Vagina (tissue), 2 donors: ENCODE measurements at regions not wholly inside any gene's neighbourhood (a gene's known extent, or its start where the extent isn't known, plus 50 kb on each side); places are given as distances from the start of the nearest gene placed in this dataset.

Experiments used
- DNase-seq, 2 donors: peaks; one replicate each; pipeline ENCODE4 v3.0.0-alpha.2; 2017; ENCODE audit errors: extremely low spot score in 2 of 2
- H3K27ac ChIP-seq: fragments of 200-600 bp; sonication (generic); one replicate; pipeline ENCODE4 v1.5.1; 2019
- H3K27me3 ChIP-seq: fragments of 200-600 bp; sonication (generic); one replicate; pipeline ENCODE4 v1.5.1; 2019
- H3K36me3 ChIP-seq, 2 donors: fragments of 200-600 bp; sonication (generic); one replicate each; pipeline ENCODE4 v1.5.1; 2017 to 2019
- H3K4me1 ChIP-seq: fragments of 200-600 bp; sonication (generic); one replicate; pipeline ENCODE4 v1.5.1; 2019
- H3K4me3 ChIP-seq, 2 donors: fragments of 200-600 bp; sonication (generic); 1 replicate in 1 of 2; 2 replicates in 1 of 2; pipeline ENCODE4 v1.5.1; 2016 to 2019
- H3K9me3 ChIP-seq: fragments of 200-600 bp; sonication (generic); one replicate; pipeline ENCODE4 v1.5.1; 2019
- POLR2A ChIP-seq, 2 donors: fragments of 450-650 bp; IDR thresholded peaks; one replicate each; pipeline ENCODE4 v1.6.1; 2017; ENCODE audit warnings: antibody characterized with exemption in 2 of 2, mild to moderate bottlenecking in 2 of 2, moderate library complexity in 2 of 2
- POLR2AphosphoS5 ChIP-seq, 2 donors: sonication (generic); formaldehyde crosslinking; IDR thresholded peaks; one replicate each; pipeline ENCODE4 v1.9.0; 2017; ENCODE audit warnings: antibody characterized with exemption in 2 of 2, mild to moderate bottlenecking in 2 of 2, low read depth in 1 of 2; ENCODE audit not compliant: insufficient read depth in 1 of 2
- intact Hi-C: fragments of 100-400 bp; cut with DNase I; formaldehyde crosslinking; loops from one replicate; pipeline ENCODE4 v1.15.1; 2023
- TF ChIP-seq, protein P1 (sequence below), 3 experiments: fragments of 450-650 bp in 2 of 3; fragments of 200-600 bp in 1 of 3; sonication (generic) in 1 of 3; IDR thresholded peaks; one replicate each; pipeline ENCODE4 v1.5.1; 2017 to 2019; ENCODE audit warnings: antibody characterized with exemption in 3 of 3, mild to moderate bottlenecking in 2 of 3, moderate library complexity in 2 of 3

DNA sequence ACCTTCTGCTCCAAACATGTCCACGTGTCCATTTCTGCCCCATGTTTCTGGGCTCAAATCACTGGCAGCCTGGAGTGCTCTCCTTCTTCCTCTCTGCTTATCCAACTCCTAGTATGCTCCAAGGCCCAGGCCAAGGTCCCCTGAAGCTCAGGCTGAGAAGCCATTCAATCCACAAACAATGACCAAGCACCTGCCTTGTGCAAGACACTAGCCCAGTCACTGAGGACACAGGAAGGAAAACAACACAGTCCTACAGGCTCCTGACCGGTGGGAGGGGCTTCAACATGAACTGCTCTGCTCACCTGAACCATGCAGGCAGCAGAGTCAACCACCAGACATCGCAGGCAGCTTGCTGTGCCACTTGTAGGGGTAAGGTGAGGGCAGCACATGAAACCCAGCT lies 93.6 kb downstream of the RPL27A start:
- intact Hi-C loops = no loop called here
- DNase-seq = no peak
- Histone ChIP-seq H3K36me3 (no peaks in the 10 kb centered on the region), H3K4me3 (no peak overlapping the region), H3K4me1 (peaks cover 91% of the 10 kb centered on the region), H3K27ac (no peak overlapping the region), H3K9me3 (no peaks in the 10 kb centered on the region), H3K27me3 (no peaks in the 10 kb centered on the region)
- no peak for TF ChIP-seq POLR2A (IDR thresholded peaks at IDR 0.05)
- TF ChIP-seq, protein P1, sequence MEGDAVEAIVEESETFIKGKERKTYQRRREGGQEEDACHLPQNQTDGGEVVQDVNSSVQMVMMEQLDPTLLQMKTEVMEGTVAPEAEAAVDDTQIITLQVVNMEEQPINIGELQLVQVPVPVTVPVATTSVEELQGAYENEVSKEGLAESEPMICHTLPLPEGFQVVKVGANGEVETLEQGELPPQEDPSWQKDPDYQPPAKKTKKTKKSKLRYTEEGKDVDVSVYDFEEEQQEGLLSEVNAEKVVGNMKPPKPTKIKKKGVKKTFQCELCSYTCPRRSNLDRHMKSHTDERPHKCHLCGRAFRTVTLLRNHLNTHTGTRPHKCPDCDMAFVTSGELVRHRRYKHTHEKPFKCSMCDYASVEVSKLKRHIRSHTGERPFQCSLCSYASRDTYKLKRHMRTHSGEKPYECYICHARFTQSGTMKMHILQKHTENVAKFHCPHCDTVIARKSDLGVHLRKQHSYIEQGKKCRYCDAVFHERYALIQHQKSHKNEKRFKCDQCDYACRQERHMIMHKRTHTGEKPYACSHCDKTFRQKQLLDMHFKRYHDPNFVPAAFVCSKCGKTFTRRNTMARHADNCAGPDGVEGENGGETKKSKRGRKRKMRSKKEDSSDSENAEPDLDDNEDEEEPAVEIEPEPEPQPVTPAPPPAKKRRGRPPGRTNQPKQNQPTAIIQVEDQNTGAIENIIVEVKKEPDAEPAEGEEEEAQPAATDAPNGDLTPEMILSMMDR (IDR thresholded peaks at IDR 0.05) = no peak
- TF ChIP-seq POLR2AphosphoS5 (IDR thresholded peaks at IDR 0.05; ENCODE audit: insufficient read depth in 1 of 2, low read depth in 1 of 2) = no peak

DNA sequence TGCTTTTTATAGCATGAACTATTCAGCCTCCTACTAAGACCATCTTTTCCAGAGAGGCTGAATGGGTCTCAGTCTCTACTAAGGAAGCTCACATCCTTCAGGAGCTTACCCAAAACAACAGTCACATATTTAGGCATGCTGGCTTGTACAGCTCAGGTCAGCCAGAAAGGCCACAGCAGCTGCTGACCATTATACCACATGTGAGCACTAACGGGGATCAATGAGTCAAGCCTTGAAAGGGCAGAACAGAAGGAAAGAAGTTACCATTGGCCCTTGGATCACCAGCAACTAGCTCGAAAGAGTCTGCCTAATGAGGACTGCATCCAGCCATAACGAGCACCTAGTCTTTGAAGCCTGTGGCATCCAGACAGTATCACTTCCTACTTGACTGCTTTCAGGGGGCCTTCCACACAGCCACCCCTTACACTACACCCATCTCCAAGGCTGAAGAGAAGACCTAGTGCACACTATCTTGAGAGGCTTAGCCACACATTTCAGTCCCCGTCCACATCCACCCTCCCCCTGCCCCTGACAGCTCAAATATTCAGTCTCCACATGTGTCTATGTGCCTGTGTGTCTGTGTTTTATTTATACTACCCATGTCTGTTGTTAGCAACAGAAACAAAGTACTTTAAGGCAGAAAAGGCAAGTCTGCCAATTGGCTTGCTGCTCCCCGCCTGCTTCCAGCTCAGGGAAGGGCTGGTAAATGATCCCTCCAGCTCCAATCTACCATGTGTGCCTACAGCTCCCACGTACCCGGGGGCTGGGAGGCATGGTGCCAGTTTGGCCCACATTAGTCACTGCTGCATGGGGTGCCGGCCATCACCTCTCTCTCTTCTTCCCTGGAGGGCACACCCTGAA lies 95.5 kb downstream of the RPL27A start:
- Histone ChIP-seq H3K9me3 (no peaks in the 10 kb centered on the region), H3K4me1 (peaks cover 73% of the 10 kb centered on the region), H3K27me3 (no peaks in the 10 kb centered on the region), H3K36me3 (no peaks in the 10 kb centered on the region), H3K4me3 (no peak overlapping the region), H3K27ac (peak overlapping the region; percentile 55)
- intact Hi-C loops = no loop called here
- no peak for DNase-seq
- TF ChIP-seq, protein P1 (IDR thresholded peaks at IDR 0.05) = no peak
- TF ChIP-seq POLR2A (IDR thresholded peaks at IDR 0.05) = no peak
- peak in 1 of 2 donors; percentile 38 for TF ChIP-seq POLR2AphosphoS5 (IDR thresholded peaks at IDR 0.05; ENCODE audit: insufficient read depth in 1 of 2, low read depth in 1 of 2)

DNA sequence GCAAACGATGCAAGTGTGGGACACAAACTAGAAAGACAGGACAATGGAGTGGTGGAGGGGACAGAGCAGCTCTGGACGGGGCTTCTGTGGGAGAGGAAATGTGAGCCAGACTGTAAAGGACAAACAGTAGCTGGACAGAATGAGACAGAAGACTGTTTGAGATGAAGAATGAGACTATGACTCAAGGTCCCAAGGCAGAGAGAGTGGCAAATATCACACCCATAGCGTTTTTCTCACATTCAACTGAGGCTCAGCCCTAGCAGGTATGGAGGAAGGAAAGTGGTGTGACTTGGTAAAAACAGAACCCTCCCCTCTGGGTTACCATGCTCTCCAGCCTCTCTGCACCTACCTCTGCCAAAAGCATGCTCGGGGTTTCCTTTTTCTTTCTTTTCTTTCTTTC lies 96.5 kb downstream of the RPL27A start:
- H3K27ac ChIP-seq = peak overlapping the region; percentile 55
- intact Hi-C loops = no loop called here
- TF ChIP-seq, protein P1 (IDR thresholded peaks at IDR 0.05) = no peak
- no peak for TF ChIP-seq POLR2AphosphoS5 (IDR thresholded peaks at IDR 0.05; ENCODE audit: insufficient read depth in 1 of 2, low read depth in 1 of 2)
- TF ChIP-seq POLR2A (IDR thresholded peaks at IDR 0.05) = no peak
- H3K9me3 ChIP-seq = no peaks in the 10 kb centered on the region
- no peak overlapping the region for H3K4me3 ChIP-seq
- no peaks in the 10 kb centered on the region for H3K36me3 ChIP-seq
- DNase-seq = no peak
- H3K27me3 ChIP-seq = no peaks in the 10 kb centered on the region
- H3K4me1 ChIP-seq = peaks cover 63% of the 10 kb centered on the region

DNA sequence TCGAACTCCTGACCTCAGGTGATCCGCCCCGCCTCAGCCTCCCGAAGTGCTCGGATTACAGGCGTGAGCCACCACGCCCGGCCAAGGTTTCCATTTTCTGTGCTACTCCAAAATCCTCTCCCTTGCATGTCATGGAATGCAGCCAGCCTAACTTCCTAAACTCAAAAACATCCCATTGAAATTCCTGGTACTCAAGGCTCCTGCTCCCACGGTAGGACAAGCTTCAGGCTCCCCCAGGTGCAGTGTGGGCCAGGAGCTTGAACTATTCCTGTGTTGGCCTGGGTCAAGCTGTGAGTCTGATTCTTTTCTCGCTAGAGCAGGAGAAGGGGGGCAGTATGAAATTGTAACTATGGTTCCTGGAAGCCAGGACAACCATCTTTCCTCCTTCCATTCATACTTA lies 97.1 kb downstream of the RPL27A start:
- TF ChIP-seq, protein P1 (IDR thresholded peaks at IDR 0.05) = no peak
- Histone ChIP-seq H3K27me3 (no peaks in the 10 kb centered on the region), H3K27ac (no peak overlapping the region), H3K36me3 (no peaks in the 10 kb centered on the region), H3K4me3 (no peak overlapping the region), H3K4me1 (peaks cover 57% of the 10 kb centered on the region), H3K9me3 (no peaks in the 10 kb centered on the region)
- DNase-seq = no peak
- intact Hi-C loops = no loop called here

DNA sequence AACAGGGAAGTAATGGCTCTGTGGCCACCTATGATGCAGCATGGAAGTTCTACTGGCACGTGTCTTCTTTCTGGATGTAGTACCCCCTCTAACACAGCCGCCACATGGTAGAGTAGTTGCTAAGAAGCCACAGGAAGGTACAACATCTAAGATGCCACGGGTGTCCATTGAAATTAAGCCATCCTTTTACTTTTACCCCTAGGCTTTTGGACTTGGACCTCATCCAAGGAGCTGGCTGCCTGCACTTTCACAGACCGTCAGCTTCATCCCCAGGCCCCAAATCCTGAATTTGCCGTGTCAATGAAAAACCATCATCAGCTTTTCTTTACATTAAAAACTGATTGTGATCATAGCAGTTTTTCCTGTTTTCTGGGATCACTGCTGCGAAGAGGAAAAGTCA lies 102.4 kb downstream of the RPL27A start:
- H3K36me3 ChIP-seq = no peaks in the 10 kb centered on the region
- H3K4me1 ChIP-seq = peaks cover 37% of the 10 kb centered on the region
- TF ChIP-seq, protein P1 (IDR thresholded peaks at IDR 0.05) = no peak
- no peak for TF ChIP-seq POLR2A (IDR thresholded peaks at IDR 0.05)
- TF ChIP-seq POLR2AphosphoS5 (IDR thresholded peaks at IDR 0.05; ENCODE audit: insufficient read depth in 1 of 2, low read depth in 1 of 2) = no peak
- H3K27me3 ChIP-seq = no peaks in the 10 kb centered on the region
- DNase-seq = no peak
- no peak overlapping the region for H3K4me3 ChIP-seq
- H3K27ac ChIP-seq = no peak overlapping the region
- H3K9me3 ChIP-seq = no peaks in the 10 kb centered on the region
- intact Hi-C loops = no loop called here
